ENCODE measurements at regions not wholly inside any gene's neighbourhood (a gene's known extent, or its start where the extent isn't known, plus 50 kb on each side); places are given as distances from the start of the nearest gene placed in this dataset.

DNA sequence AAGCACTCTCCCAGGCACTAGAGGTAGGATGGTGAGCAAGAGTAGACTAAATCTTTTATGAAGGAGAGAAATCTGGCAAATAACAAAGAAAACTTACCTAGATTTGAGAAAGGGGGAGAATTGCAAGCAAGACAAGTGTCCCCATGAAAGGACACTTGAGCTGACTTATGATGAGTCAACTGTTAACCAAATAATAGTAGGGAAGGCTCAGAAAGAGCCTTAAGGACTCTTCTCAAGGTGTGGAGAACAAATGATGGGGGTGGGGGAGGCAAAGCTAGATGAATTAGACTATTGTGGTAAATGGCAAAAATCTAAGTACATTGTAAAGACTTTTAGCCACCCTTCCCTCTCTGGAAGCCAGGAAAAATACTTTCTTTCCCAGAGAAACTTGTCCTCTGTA lies 77.6 kb upstream of the RASA1 start:
- Histone ChIP-seq H3K4me3 (ENCODE audit: control insufficient read depth in 2 of 3, extremely low read depth in 1 of 3, insufficient read depth in 2 of 3, low read depth in 1 of 3, low read length in 3 of 3) (no peak overlapping the region), H3K9ac (ENCODE audit: control insufficient read depth, extremely low read depth, insufficient read depth, low read length) (no peak overlapping the region), H3K4me1 (ENCODE audit: control insufficient read depth, extremely low read depth, insufficient read depth, low read length) (peaks cover 7% of the 10 kb centered on the region), H3K9me3 (ENCODE audit: control insufficient read depth, low read depth, low read length) (no peaks in the 10 kb centered on the region), H3K27me3 (ENCODE audit: control insufficient read depth, extremely low read depth, insufficient read depth, low read length) (no peaks in the 10 kb centered on the region), H2AFZ (ENCODE audit: control insufficient read depth, low read length) (no peak overlapping the region), H3K79me2 (ENCODE audit: control insufficient read depth, insufficient read depth, low read length) (no peaks in the 10 kb centered on the region), H3K27ac (ENCODE audit: control insufficient read depth, insufficient read depth, low read length) (no peak overlapping the region), H3K9me1 (ENCODE audit: control insufficient read depth, extremely low read depth, insufficient read depth, low read length) (no peaks in the 10 kb centered on the region), H3K4me2 (ENCODE audit: control insufficient read depth, extremely low read depth, insufficient read depth, low read depth, low read length) (no peak overlapping the region), H3K36me3 (ENCODE audit: control insufficient read depth in 2 of 2, extremely low read depth in 1 of 2, insufficient read depth in 2 of 2, low read length in 2 of 2) (no peaks in the 10 kb centered on the region), H4K20me1 (ENCODE audit: control insufficient read depth, extremely low read depth, insufficient read depth, low read length) (no peaks in the 10 kb centered on the region)
- DNase-seq (ENCODE audit: low read depth, low spot score), result no peak
- dilution Hi-C loops (cut with MboI; ENCODE audit: extremely low pct_ligation_motif_present, low sequenced_read_pairs), result no loop called here
- no peak for FAIRE-seq
- TF ChIP-seq, protein P1, sequence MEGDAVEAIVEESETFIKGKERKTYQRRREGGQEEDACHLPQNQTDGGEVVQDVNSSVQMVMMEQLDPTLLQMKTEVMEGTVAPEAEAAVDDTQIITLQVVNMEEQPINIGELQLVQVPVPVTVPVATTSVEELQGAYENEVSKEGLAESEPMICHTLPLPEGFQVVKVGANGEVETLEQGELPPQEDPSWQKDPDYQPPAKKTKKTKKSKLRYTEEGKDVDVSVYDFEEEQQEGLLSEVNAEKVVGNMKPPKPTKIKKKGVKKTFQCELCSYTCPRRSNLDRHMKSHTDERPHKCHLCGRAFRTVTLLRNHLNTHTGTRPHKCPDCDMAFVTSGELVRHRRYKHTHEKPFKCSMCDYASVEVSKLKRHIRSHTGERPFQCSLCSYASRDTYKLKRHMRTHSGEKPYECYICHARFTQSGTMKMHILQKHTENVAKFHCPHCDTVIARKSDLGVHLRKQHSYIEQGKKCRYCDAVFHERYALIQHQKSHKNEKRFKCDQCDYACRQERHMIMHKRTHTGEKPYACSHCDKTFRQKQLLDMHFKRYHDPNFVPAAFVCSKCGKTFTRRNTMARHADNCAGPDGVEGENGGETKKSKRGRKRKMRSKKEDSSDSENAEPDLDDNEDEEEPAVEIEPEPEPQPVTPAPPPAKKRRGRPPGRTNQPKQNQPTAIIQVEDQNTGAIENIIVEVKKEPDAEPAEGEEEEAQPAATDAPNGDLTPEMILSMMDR (optimal IDR thresholded peaks at IDR 0.05 in 1 of 3, IDR thresholded peaks at IDR 0.05 in 1 of 3, conservative IDR thresholded peaks at IDR 0.05 in 1 of 3; ENCODE audit: extremely low read depth in 1 of 3, insufficient read depth in 2 of 3, low read length in 3 of 3), result no peak
- no peak for TF ChIP-seq EZH2 (IDR thresholded peaks at IDR 0.05; ENCODE audit: low read length)

DNA sequence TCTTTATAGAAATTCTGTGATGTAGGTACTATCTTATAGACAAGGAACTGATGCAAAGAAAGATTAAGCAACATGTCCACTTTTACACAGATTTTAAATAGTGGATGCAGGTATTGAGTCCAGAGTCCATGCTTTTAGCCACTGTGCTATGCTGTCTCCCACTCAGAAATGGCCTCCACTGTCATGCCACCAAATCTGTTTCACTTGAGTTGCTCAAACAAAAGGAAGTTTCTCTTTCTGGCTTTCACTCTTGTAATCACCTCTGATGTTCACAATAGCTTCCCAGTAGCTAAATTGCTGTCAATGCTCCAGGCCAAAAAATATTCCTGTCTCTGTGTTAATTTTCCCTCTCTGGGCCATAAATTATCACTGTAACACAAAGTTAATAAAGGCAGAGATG lies 77.0 kb upstream of the RASA1 start:
- H3K4me1 ChIP-seq (ENCODE audit: control insufficient read depth, extremely low read depth, insufficient read depth, low read length), result peaks cover 13% of the 10 kb centered on the region
- no peak overlapping the region for H3K4me3 ChIP-seq (ENCODE audit: control insufficient read depth in 2 of 3, extremely low read depth in 1 of 3, insufficient read depth in 2 of 3, low read depth in 1 of 3, low read length in 3 of 3)
- H2AFZ ChIP-seq (ENCODE audit: control insufficient read depth, low read length), result no peak overlapping the region
- no peaks in the 10 kb centered on the region for H3K9me1 ChIP-seq (ENCODE audit: control insufficient read depth, extremely low read depth, insufficient read depth, low read length)
- dilution Hi-C loops (cut with MboI; ENCODE audit: extremely low pct_ligation_motif_present, low sequenced_read_pairs), result no loop called here
- TF ChIP-seq EZH2 (IDR thresholded peaks at IDR 0.05; ENCODE audit: low read length), result no peak
- TF ChIP-seq, protein P1 (optimal IDR thresholded peaks at IDR 0.05 in 1 of 3, IDR thresholded peaks at IDR 0.05 in 1 of 3, conservative IDR thresholded peaks at IDR 0.05 in 1 of 3; ENCODE audit: extremely low read depth in 1 of 3, insufficient read depth in 2 of 3, low read length in 3 of 3), result no peak
- no peaks in the 10 kb centered on the region for H3K36me3 ChIP-seq (ENCODE audit: control insufficient read depth in 2 of 2, extremely low read depth in 1 of 2, insufficient read depth in 2 of 2, low read length in 2 of 2)
- H3K9me3 ChIP-seq (ENCODE audit: control insufficient read depth, low read depth, low read length), result no peaks in the 10 kb centered on the region
- no peaks in the 10 kb centered on the region for H4K20me1 ChIP-seq (ENCODE audit: control insufficient read depth, extremely low read depth, insufficient read depth, low read length)
- FAIRE-seq (no peak), DNase-seq (ENCODE audit: low read depth, low spot score) (no peak)
- H3K27me3 ChIP-seq (ENCODE audit: control insufficient read depth, extremely low read depth, insufficient read depth, low read length), result no peaks in the 10 kb centered on the region
- no peak overlapping the region for H3K9ac ChIP-seq (ENCODE audit: control insufficient read depth, extremely low read depth, insufficient read depth, low read length)
- H3K79me2 ChIP-seq (ENCODE audit: control insufficient read depth, insufficient read depth, low read length), result no peaks in the 10 kb centered on the region
- no peak overlapping the region for H3K4me2 ChIP-seq (ENCODE audit: control insufficient read depth, extremely low read depth, insufficient read depth, low read depth, low read length)
- H3K27ac ChIP-seq (ENCODE audit: control insufficient read depth, insufficient read depth, low read length), result no peak overlapping the region
